Mesodermal cell (in vitro differentiated cells): ENCODE measurements at regions not wholly inside any gene's neighbourhood (a gene's known extent, or its start where the extent isn't known, plus 50 kb on each side); places are given as distances from the start of the nearest gene placed in this dataset.

Experiments
- H3K27ac ChIP-seq: 2 replicates; pipeline ENCODE4 v1.7.0; 2013; ENCODE audit warnings: mild to moderate bottlenecking, low read depth, low read length, moderate library complexity; ENCODE audit not compliant: severe bottlenecking
- H3K36me3 ChIP-seq: 2 replicates; pipeline ENCODE4 v1.7.1; 2013; ENCODE audit warnings: mild to moderate bottlenecking, low read length, moderate library complexity; ENCODE audit not compliant: control insufficient read depth, insufficient read depth
- H3K4me1 ChIP-seq: one replicate; pipeline ENCODE4 v1.7.1; 2013; ENCODE audit warnings: mild to moderate bottlenecking, low read length; ENCODE audit not compliant: insufficient read depth, control insufficient read depth, poor library complexity, severe bottlenecking
- H3K4me3 ChIP-seq: 2 replicates; pipeline ENCODE4 v1.7.0; 2013; ENCODE audit warnings: low read length, control low read depth, mild to moderate bottlenecking; ENCODE audit not compliant: insufficient read depth, poor library complexity, severe bottlenecking; ENCODE audit errors: extremely low read depth
- H3K9me3 ChIP-seq: 2 replicates; pipeline ENCODE4 v1.7.1; 2013; ENCODE audit warnings: mild to moderate bottlenecking, low read length, moderate library complexity; ENCODE audit not compliant: control insufficient read depth
- WGBS, 2 experiments: methylation state at CpG; one replicate each; pipeline ENCODE4 v1.1.5; 2013; ENCODE audit warnings: missing lambda C conversion rate in 2 of 2; ENCODE audit not compliant: insufficient coverage in 2 of 2; 5-methylcytosine and 5-hydroxymethylcytosine counted together

DNA sequence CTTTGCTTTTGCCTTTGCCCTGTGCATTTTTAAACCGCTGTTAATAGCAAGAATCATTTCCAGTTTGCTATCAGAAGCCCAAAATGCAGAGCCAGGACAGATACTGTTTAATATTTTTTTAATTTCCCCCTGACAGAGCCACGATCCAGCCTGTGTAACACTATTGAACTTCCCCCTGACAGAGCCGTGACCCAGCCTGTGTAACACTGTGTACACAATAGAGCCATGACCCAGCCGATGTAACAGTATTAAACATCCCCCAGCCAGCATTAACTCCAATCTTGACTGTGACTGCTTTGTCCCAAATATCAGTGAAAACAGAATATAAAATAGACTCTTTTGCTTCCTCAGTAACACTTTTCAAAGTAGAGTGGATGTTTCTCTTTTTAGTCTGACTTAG is 607.9 kb upstream of the CDH5 start:
- Histone ChIP-seq H3K4me1 (peaks cover 2% of the 10 kb centered on the region), H3K4me3 (no peak overlapping the region), H3K36me3 (no peaks in the 10 kb centered on the region), H3K27ac (no peak overlapping the region), H3K9me3 (no peaks in the 10 kb centered on the region)
- 89 to 95% methylated on average over 2 to 4 of the region's 4 CpGs for WGBS, 2 experiments

DNA sequence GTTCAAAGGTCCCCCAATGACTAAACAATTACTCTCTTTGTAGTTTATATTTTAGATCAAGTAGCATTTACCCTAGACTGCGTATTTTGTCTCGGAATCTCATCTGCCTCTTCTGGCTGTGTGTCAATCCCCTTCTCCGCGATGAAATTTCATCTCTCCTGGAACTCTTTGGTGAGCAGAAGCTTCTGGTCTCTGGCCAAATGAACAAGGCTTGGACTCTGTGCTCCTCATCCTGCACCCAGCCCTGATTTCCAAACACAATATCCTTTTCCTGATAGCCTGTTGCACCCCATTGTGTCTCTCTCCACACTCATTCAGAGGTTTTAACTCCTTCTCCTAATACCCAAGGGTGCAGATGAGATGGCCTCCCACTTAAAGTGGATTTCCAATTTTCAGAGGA is 609.4 kb upstream of the CDH5 start:
- 94 to 96% methylated on average over 4 of the region's 4 CpGs for WGBS, 2 experiments
- Histone ChIP-seq H3K4me1 (no peaks in the 10 kb centered on the region), H3K4me3 (no peak overlapping the region), H3K27ac (no peak overlapping the region), H3K9me3 (no peaks in the 10 kb centered on the region), H3K36me3 (no peaks in the 10 kb centered on the region)

DNA sequence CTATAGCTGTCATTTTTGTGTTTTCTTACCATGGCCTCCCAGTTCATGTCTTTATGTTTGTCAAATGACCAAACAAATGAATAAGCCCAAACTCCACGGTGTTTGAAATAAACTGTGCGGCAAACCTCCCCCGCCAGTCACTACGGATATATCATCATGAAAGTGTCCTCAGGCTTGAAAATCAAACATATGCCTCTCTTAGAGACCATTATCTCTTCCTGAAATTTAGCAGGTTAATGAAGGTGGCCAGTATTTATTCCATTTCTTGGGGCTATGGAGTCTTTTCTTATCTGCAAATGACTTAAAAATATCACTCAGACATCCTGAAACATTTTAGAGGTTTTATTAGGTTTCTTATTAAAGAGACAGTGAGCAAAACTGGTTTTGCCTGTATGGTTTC is 610.3 kb upstream of the CDH5 start:
- WGBS, 2 experiments, result 75 to 88% methylated on average over 4 of the region's 4 CpGs
- Histone ChIP-seq H3K9me3 (no peaks in the 10 kb centered on the region), H3K27ac (no peak overlapping the region), H3K36me3 (no peaks in the 10 kb centered on the region), H3K4me1 (no peaks in the 10 kb centered on the region), H3K4me3 (no peak overlapping the region)

- 95 to 96% methylated on average over 16 of the region's 19 CpGs for WGBS, 2 experiments
Observed at GRCh38 chr16:65754820-65755691, 611.4 kb upstream of the CDH5 start.

DNA sequence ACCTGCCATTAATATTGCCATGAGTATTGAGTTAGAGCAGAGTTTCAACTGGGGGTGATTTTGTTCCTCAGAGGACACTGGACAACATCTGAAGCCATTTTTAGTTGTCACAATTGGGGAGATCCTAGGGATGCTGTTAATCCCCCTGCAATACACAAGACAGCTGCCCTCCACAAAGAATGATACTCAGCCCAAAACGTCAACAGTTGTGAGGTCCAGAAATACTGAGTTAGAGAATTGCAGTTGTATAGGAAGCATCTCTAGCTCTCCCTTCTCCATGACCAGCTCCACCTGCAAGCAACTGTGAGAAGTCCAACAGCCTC is 614.0 kb upstream of the CDH5 start:
- Histone ChIP-seq H3K4me3 (no peak overlapping the region), H3K27ac (no peak overlapping the region), H3K9me3 (no peaks in the 10 kb centered on the region), H3K36me3 (no peaks in the 10 kb centered on the region), H3K4me1 (peaks cover 11% of the 10 kb centered on the region)
- WGBS, 2 experiments, result 71% methylated on average over 1 of the region's 1 CpG; no CpG with 5 or more reads in 1 of the 2 experiments

More at GRCh38 chr16:65754820-65755691, 611.4 kb upstream of the CDH5 start:
- H3K27ac ChIP-seq, result no peak overlapping the region
- no peak overlapping the region for H3K4me3 ChIP-seq
- H3K4me1 ChIP-seq, result no peaks in the 10 kb centered on the region
- H3K36me3 ChIP-seq, result no peaks in the 10 kb centered on the region
- H3K9me3 ChIP-seq, result no peaks in the 10 kb centered on the region

DNA sequence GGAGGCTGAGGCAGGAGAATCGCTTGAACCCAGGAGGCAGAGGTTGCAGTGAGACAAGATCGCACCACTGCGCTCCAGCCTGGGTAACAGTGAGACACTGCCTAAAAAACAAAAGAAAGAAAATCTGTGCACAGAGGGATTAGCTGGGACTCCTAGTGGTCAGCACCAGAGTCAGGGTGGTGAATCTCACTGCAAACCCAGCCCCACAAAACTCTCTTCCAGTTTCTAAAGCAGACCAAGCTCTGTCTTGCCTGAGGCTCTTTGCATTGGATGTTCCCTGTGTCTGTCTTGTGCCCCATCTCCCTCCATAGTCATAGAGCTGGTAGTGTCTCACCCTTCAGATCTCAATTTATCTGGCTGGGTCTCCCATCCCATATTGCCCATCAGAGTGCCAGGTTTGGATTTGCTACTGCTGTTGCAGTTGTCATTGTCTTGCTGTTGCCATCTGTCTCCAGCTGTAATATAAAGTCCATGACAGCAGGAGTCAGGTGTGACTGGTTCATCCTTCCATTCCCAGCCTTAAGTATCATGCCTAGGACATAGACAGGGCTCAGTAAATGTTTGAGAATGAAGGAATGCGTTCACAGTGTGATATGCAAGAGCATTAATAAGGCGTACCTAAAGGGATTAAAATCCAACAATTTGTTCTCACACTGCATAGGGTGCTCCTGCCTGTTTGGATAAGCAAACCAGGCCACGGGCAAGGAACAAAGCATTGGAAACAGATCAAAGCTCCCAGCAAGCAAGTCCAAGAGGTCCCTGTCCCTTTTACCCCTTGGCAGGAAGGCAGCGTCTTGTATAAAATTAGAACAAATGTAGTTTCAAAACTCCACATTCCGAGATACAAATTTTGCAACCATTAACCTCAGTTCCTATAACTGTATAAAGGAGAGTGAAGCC is 614.6 kb upstream of the CDH5 start:
- peaks cover 11% of the 10 kb centered on the region for H3K4me1 ChIP-seq
- WGBS, 2 experiments, result 93 to 94% methylated on average over 5 of the region's 8 CpGs
- no peak overlapping the region for H3K4me3 ChIP-seq
- no peak overlapping the region for H3K27ac ChIP-seq
- no peaks in the 10 kb centered on the region for H3K9me3 ChIP-seq
- no peaks in the 10 kb centered on the region for H3K36me3 ChIP-seq

DNA sequence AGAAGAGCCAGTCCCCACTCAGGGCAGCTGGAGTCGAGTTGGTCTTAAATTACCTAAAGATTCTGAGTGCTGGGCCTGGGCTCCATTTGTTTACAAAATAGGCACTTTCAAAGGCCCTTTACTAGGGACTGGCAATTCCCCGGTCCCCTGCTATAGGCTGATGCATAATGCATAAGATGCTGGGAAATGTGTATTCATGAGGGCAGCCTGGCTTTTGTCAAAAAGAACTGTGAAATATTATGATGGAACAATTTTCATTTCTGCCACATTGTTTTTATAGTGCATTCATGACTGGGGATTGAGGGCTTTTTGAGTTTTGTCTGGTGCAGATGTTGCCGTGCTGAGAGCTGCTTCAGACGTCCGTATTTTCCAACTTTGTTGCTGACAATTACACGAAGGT is 617.0 kb upstream of the CDH5 start:
- Histone ChIP-seq H3K4me1 (peaks cover 19% of the 10 kb centered on the region), H3K4me3 (no peak overlapping the region), H3K27ac (peak overlapping the region; percentile 18), H3K36me3 (no peaks in the 10 kb centered on the region), H3K9me3 (no peaks in the 10 kb centered on the region)
- 17 to 79% methylated on average over 2 to 5 of the region's 6 CpGs for WGBS, 2 experiments

- WGBS, 2 experiments, result no CpG with 5 or more reads among the region's 4 CpGs
- peaks cover 19% of the 10 kb centered on the region for H3K4me1 ChIP-seq
- no peak overlapping the region for H3K27ac ChIP-seq
- no peak overlapping the region for H3K4me3 ChIP-seq
- H3K9me3 ChIP-seq, result no peaks in the 10 kb centered on the region
- H3K36me3 ChIP-seq, result no peaks in the 10 kb centered on the region
Observed at GRCh38 chr16:65746941-65747340, 619.5 kb upstream of the CDH5 start.

DNA sequence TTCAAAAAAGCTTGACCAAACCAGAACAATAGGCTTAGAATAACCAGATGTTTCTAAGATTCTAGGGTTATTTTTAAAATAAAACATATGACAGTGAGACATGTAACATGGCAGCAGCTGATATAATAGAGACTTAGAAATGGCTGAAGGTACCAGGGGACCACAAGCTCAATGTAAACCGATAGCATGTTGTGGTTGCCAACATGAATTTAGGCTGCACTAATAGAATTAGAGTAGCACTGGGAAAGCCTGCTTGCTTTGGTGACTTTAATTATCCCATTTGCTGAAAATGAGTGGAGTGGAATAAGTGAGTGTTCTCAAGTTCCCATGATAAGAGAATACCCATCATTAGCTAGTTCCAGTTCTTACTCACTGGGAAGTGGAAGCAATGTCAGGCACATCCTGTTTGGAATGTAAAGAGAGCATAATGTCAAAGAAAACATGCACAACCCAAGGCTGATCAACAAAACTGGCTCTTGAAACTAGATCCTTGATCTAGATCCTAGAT is 621.2 kb upstream of the CDH5 start:
- Histone ChIP-seq H3K4me3 (no peak overlapping the region), H3K9me3 (no peaks in the 10 kb centered on the region), H3K4me1 (peaks cover 19% of the 10 kb centered on the region), H3K36me3 (no peaks in the 10 kb centered on the region), H3K27ac (peak overlapping the region; percentile 41)
- 91 to 100% methylated on average over 1 of the region's 1 CpG for WGBS, 2 experiments

DNA sequence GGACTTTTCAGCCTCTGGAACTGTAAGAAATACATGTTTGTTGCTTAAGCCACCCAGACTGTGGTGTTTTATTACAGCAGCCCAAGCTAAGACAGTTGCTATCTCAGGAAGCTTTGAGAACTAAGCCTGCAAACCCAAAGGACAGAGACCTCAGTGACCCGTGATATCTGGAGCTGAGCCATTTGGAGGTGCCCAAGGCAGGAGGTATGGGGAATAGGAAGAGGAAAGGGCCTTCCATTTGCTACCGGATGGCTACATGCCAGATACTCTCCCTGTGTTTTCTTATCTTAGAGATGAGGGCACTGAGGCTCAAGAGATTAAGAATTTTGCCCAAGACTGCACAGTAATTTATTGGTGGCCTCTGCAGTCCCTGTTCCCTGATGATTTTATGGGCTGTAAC is 622.1 kb upstream of the CDH5 start:
- Histone ChIP-seq H3K4me3 (no peak overlapping the region), H3K27ac (no peak overlapping the region), H3K9me3 (no peaks in the 10 kb centered on the region), H3K4me1 (peaks cover 15% of the 10 kb centered on the region), H3K36me3 (no peaks in the 10 kb centered on the region)
- WGBS, 2 experiments, result 79 to 100% methylated on average over 1 of the region's 2 CpGs
